ENCODE measurements at regions not wholly inside any gene's neighbourhood (a gene's known extent, or its start where the extent isn't known, plus 50 kb on each side); places are given as distances from the start of the nearest gene placed in this dataset.

DNA sequence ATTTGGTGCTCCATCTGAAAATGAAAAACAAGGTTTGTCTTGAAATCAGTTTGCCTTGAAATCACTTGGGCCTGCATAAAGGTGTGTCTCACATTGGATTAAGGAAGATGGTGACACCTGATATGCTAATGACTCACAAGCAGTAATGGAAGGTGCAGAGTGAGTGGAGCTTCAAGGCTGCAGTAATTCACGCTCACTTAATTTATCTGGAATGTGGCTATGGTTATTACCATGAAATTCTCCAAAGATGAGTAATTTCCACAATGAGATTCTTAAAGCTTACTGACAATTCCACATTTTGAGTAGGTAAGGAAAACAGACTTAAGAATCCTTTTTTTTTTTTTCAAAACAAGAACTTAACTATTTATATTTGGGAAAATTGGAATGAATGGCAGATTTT lies 156.8 kb downstream of the PAX3 start:
- H3K79me1 ChIP-seq (ENCODE audit: low read depth, low read length) = no peaks in the 10 kb centered on the region
- H3K4me1 ChIP-seq (replicated peaks in 1 of 4; ENCODE audit: control insufficient read depth in 3 of 4, insufficient read depth in 4 of 4, low read length in 3 of 4) = no peaks in the 10 kb centered on the region
- WGBS, 2 experiments (ENCODE audit: extremely low coverage in 1 of 2, insufficient coverage in 1 of 2, insufficient read length in 1 of 2, insufficient replicate concordance in 2 of 2, low coverage in 1 of 2, low lambda C conversion rate in 2 of 2, missing lambda C conversion rate in 1 of 2) = 100% methylated on average over 1 of the region's 1 CpG; no CpG with 5 or more reads in 1 of the 2 experiments
- H3K27ac ChIP-seq (ENCODE audit: low read depth, low read length) = no peak overlapping the region
- H4K91ac ChIP-seq (replicated peaks; ENCODE audit: insufficient read length, low read length) = no peak overlapping the region
- H3K14ac ChIP-seq (ENCODE audit: insufficient read length) = no peak overlapping the region
- H2BK12ac ChIP-seq (ENCODE audit: low read depth, low read length) = no peak overlapping the region
- H3K56ac ChIP-seq (replicated peaks; ENCODE audit: insufficient read length, low read depth, low read length) = no peak overlapping the region
- CTCF ChIA-PET (ENCODE audit: partially characterized antibody) = interaction anchor here (1.4 kb wide), 1 partner anchor 8 kb away, joined by 7 read pairs; no protein-coding TSS in a partner anchor
- POLR2A ChIA-PET (ENCODE audit: partially characterized antibody) = no interaction called here
- no peaks in the 10 kb centered on the region for H3K27me3 ChIP-seq (replicated peaks in 1 of 4; ENCODE audit: control insufficient read depth in 3 of 4, extremely low read depth in 1 of 4, insufficient read depth in 3 of 4, low read length in 3 of 4)
- H2BK15ac ChIP-seq (ENCODE audit: low read length) = no peak overlapping the region
- H3K18ac ChIP-seq (ENCODE audit: extremely low read depth, low read length) = no peak overlapping the region
- no peaks in the 10 kb centered on the region for H4K20me1 ChIP-seq (replicated peaks in 1 of 2; ENCODE audit: control insufficient read depth in 1 of 2, insufficient read depth in 2 of 2, low read length in 2 of 2)
- no peak overlapping the region for H2BK120ac ChIP-seq (replicated peaks; ENCODE audit: low read depth, low read length)
- H4K5ac ChIP-seq (ENCODE audit: insufficient read length, low read depth, low read length) = no peak overlapping the region
- H2BK20ac ChIP-seq (ENCODE audit: low read length) = no peak overlapping the region
- H3K4me2 ChIP-seq (ENCODE audit: insufficient read depth in 1 of 2, low read depth in 2 of 2, low read length in 2 of 2) = no peak overlapping the region
- H3K4me3 ChIP-seq (ENCODE audit: extremely low read depth in 1 of 4, insufficient read depth in 2 of 4, low read depth in 3 of 4, low read length in 4 of 4) = no peak overlapping the region
- H2AFZ ChIP-seq (ENCODE audit: low read length) = no peak overlapping the region
- DNase-seq (ENCODE audit: low read depth in 1 of 2, low spot score in 2 of 2) = no peak
- no peak overlapping the region for H4K8ac ChIP-seq (ENCODE audit: extremely low read depth, insufficient read depth, low read length)
- TF ChIP-seq RFX5 (IDR thresholded peaks at IDR 0.05; ENCODE audit: borderline replicate concordance, low read depth, low read length) (no peak), SUZ12 (IDR thresholded peaks at IDR 0.05; ENCODE audit: low read length) (no peak), CBX5 (IDR thresholded peaks at IDR 0.05; ENCODE audit: low read depth, low read length) (no peak)
- no peaks in the 10 kb centered on the region for H3K23me2 ChIP-seq (ENCODE audit: low read depth, low read length)
- no peak overlapping the region for H2BK5ac ChIP-seq (ENCODE audit: low read depth, low read length)
- FAIRE-seq = no peak
- H3K36me3 ChIP-seq (ENCODE audit: control insufficient read depth in 2 of 4, insufficient read depth in 4 of 4, low read length in 3 of 4) = no peaks in the 10 kb centered on the region
- no peaks in the 10 kb centered on the region for H3K79me2 ChIP-seq (ENCODE audit: control insufficient read depth in 1 of 2, insufficient read depth in 2 of 2, low read length in 2 of 2)
- no peak overlapping the region for H3K9ac ChIP-seq (replicated peaks in 1 of 4; ENCODE audit: extremely low read depth in 1 of 4, low read depth in 3 of 4, low read length in 3 of 4)
- no peak overlapping the region for H3K4ac ChIP-seq (replicated peaks; ENCODE audit: insufficient read length, low read depth, low read length)
- H3K23ac ChIP-seq (ENCODE audit: insufficient read length) = no peak overlapping the region
- no peaks in the 10 kb centered on the region for H3K9me3 ChIP-seq (ENCODE audit: insufficient read depth in 2 of 2, low read depth in 1 of 2, low read length in 1 of 2)
- no peak overlapping the region for H2AK5ac ChIP-seq (ENCODE audit: low read depth, low read length)

All from H1 (cell line).